HG03342 (cell line): ENCODE measurements at regions not wholly inside any gene's neighbourhood (a gene's known extent, or its start where the extent isn't known, plus 50 kb on each side); places are given as distances from the start of the nearest gene placed in this dataset.

Experiments used
- ATAC-seq: cut with Tn5 transposase; IDR thresholded peaks from one replicate; pipeline ENCODE4 v1.9.1; 2021; ENCODE audit warnings: mild to moderate bottlenecking, moderate library complexity; ENCODE audit not compliant: unreplicated experiment

GRCh38 chr2:150417278-150417677 is 70.2 kb downstream of the RND3 start:
- ATAC-seq: no peak

- ATAC-seq: no peak
Measured at GRCh38 chr2:150415022-150415421, 72.4 kb downstream of the RND3 start.

GRCh38 chr2:150413910-150414309 is 73.6 kb downstream of the RND3 start:
- ATAC-seq: no peak

- ATAC-seq: no peak
Measured at GRCh38 chr2:150413366-150413765, 74.1 kb downstream of the RND3 start.

- no peak for ATAC-seq
Measured at GRCh38 chr2:150410809-150411208, 76.7 kb downstream of the RND3 start.

- ATAC-seq: no peak
Measured at GRCh38 chr2:150409196-150409595, 78.3 kb downstream of the RND3 start.

- no peak for ATAC-seq
Measured at GRCh38 chr2:150404147-150404546, 83.3 kb downstream of the RND3 start.

GRCh38 chr2:150403457-150403856 is 84.0 kb downstream of the RND3 start:
- ATAC-seq: peak; percentile 96

- no peak for ATAC-seq
Measured at GRCh38 chr2:150402953-150403352, 84.5 kb downstream of the RND3 start.

GRCh38 chr2:150400849-150401248 is 86.6 kb downstream of the RND3 start:
- ATAC-seq: no peak

- no peak for ATAC-seq
Measured at GRCh38 chr2:150392614-150393013, 94.9 kb downstream of the RND3 start.

- ATAC-seq: peak; percentile 68
Measured at GRCh38 chr2:150391779-150392178, 95.7 kb downstream of the RND3 start.

- no peak for ATAC-seq
Measured at GRCh38 chr2:150389447-150389846, 98.0 kb downstream of the RND3 start.

GRCh38 chr2:150388289-150388625 is 99.2 kb downstream of the RND3 start:
- ATAC-seq: no peak

GRCh38 chr2:150387586-150388288 is 99.7 kb downstream of the RND3 start:
- no peak for ATAC-seq

GRCh38 chr2:150385211-150385610 is 102.3 kb downstream of the RND3 start:
- no peak for ATAC-seq

GRCh38 chr2:150383587-150383986 is 103.9 kb downstream of the RND3 start:
- no peak for ATAC-seq

- ATAC-seq: no peak
Measured at GRCh38 chr2:150379166-150379565, 108.3 kb downstream of the RND3 start.

GRCh38 chr2:150378686-150379085 is 108.8 kb downstream of the RND3 start:
- ATAC-seq: no peak

GRCh38 chr2:150376553-150377335 is 110.7 kb downstream of the RND3 start:
- ATAC-seq: no peak

- no peak for ATAC-seq
Measured at GRCh38 chr2:150375333-150375732, 112.1 kb downstream of the RND3 start.

GRCh38 chr2:150374492-150374891 is 113.0 kb downstream of the RND3 start:
- ATAC-seq: no peak

- no peak for ATAC-seq
Measured at GRCh38 chr2:150373374-150373773, 114.1 kb downstream of the RND3 start.
